MM.1S (cell line): ENCODE measurements at regions not wholly inside any gene's neighbourhood (a gene's known extent, or its start where the extent isn't known, plus 50 kb on each side); places are given as distances from the start of the nearest gene placed in this dataset.

Experiments
- DNase-seq: peaks from one replicate; pipeline ENCODE4 v3.0.0-alpha.2; 2015
- H2AFZ ChIP-seq: fragments of 300-600 bp; sonication (generic); 2 replicates; pipeline ENCODE4 v1.6.0; 2016; ENCODE audit warnings: antibody characterized with exemption, low read length
- H3F3A ChIP-seq: fragments of 300-600 bp; sonication (generic); 2 replicates; pipeline ENCODE4 v1.6.1; 2016; ENCODE audit warnings: mild to moderate bottlenecking, antibody characterized with exemption, low read length, moderate library complexity, mixed read lengths; ENCODE audit not compliant: insufficient read depth
- H3K27ac ChIP-seq: fragments of 300-600 bp; sonication (generic); 2 replicates; pipeline ENCODE4 v1.5.1; 2016; ENCODE audit warnings: mild to moderate bottlenecking, low read length
- H3K27me3 ChIP-seq: fragments of 300-600 bp; sonication (generic); replicated peaks from 2 replicates; pipeline ENCODE4 v1.6.0; 2016; ENCODE audit warnings: low read length; ENCODE audit not compliant: insufficient read depth
- H3K36me3 ChIP-seq: fragments of 300-600 bp; sonication (generic); replicated peaks from 2 replicates; pipeline ENCODE4 v1.6.1; 2016; ENCODE audit warnings: mild to moderate bottlenecking, low read length, mixed read lengths; ENCODE audit not compliant: insufficient read depth
- H3K4me1 ChIP-seq: fragments of 300-600 bp; sonication (generic); 2 replicates; pipeline ENCODE4 v1.6.1; 2016; ENCODE audit warnings: low read length, mixed read lengths
- H3K4me2 ChIP-seq: fragments of 300-600 bp; sonication (generic); 2 replicates; pipeline ENCODE4 v1.6.0; 2016; ENCODE audit warnings: low read depth, low read length
- H3K4me3 ChIP-seq: fragments of 300-600 bp; sonication (generic); 2 replicates; pipeline ENCODE4 v1.5.1; 2016; ENCODE audit warnings: low read length, mixed read lengths
- H3K79me2 ChIP-seq: fragments of 300-600 bp; sonication (generic); 2 replicates; pipeline ENCODE4 v1.6.1; 2016; ENCODE audit warnings: mixed run types, low read length, mixed read lengths
- H3K9ac ChIP-seq: fragments of 300-600 bp; sonication (generic); 2 replicates; pipeline ENCODE4 v1.6.1; 2016; ENCODE audit warnings: low read length, mixed read lengths
- H3K9me2 ChIP-seq: fragments of 300-600 bp; sonication (generic); replicated peaks from 2 replicates; pipeline ENCODE4 v1.6.1; 2016; ENCODE audit warnings: mild to moderate bottlenecking, low read length, mixed read lengths; ENCODE audit not compliant: insufficient read depth
- H3K9me3 ChIP-seq: fragments of 300-600 bp; sonication (generic); replicated peaks from 2 replicates; pipeline ENCODE4 v1.6.1; 2016; ENCODE audit warnings: mild to moderate bottlenecking, low read length, mixed read lengths; ENCODE audit not compliant: insufficient read depth
- H4K20me1 ChIP-seq: fragments of 300-600 bp; sonication (generic); 2 replicates; pipeline ENCODE4 v1.6.1; 2016; ENCODE audit warnings: mild to moderate bottlenecking, low read length, moderate library complexity, mixed read lengths; ENCODE audit not compliant: insufficient read depth
- CTCF ChIP-seq: fragments of 300-600 bp; sonication (generic); IDR thresholded peaks from 2 replicates; pipeline ENCODE4 v1.5.1; 2016; ENCODE audit warnings: antibody characterized with exemption, low read length, mixed read lengths
- EZH2 ChIP-seq: fragments of 300-600 bp; sonication (generic); optimal IDR thresholded peaks from 2 replicates; pipeline ENCODE3; 2017; ENCODE audit warnings: low read depth, mild to moderate bottlenecking, antibody characterized with exemption, low read length, mixed read lengths
- EZH2phosphoT487 ChIP-seq: fragments of 300-600 bp; sonication (generic); IDR thresholded peaks from 2 replicates; pipeline ENCODE4 v1.6.1; 2018; ENCODE audit warnings: antibody characterized with exemption, low read length

GRCh38 chr21:40938078-40938477 is 91.1 kb upstream of the DSCAM start:
- DNase-seq = no peak
- Histone ChIP-seq H3K9ac (no peak overlapping the region), H3K79me2 (no peaks in the 10 kb centered on the region), H3K27me3 (no peaks in the 10 kb centered on the region), H3K27ac (no peak overlapping the region), H3K36me3 (no peaks in the 10 kb centered on the region), H3K4me2 (no peak overlapping the region), H3K9me3 (no peaks in the 10 kb centered on the region), H4K20me1 (no peaks in the 10 kb centered on the region), H2AFZ (no peak overlapping the region), H3K4me1 (no peaks in the 10 kb centered on the region), H3K9me2 (no peaks in the 10 kb centered on the region), H3F3A (no peaks in the 10 kb centered on the region), H3K4me3 (no peak overlapping the region)
- TF ChIP-seq EZH2phosphoT487 (no peak), CTCF (no peak), EZH2 (no peak)

- TF ChIP-seq CTCF = no peak
- TF ChIP-seq EZH2 = no peak
- TF ChIP-seq EZH2phosphoT487 = no peak
- Histone ChIP-seq H3K4me1 (no peaks in the 10 kb centered on the region), H2AFZ (no peak overlapping the region), H4K20me1 (no peaks in the 10 kb centered on the region), H3K27me3 (no peaks in the 10 kb centered on the region), H3K4me3 (no peak overlapping the region), H3K9me2 (no peaks in the 10 kb centered on the region), H3K9ac (no peak overlapping the region), H3K36me3 (no peaks in the 10 kb centered on the region), H3K4me2 (no peak overlapping the region), H3K9me3 (no peaks in the 10 kb centered on the region), H3F3A (no peaks in the 10 kb centered on the region), H3K79me2 (no peaks in the 10 kb centered on the region), H3K27ac (no peak overlapping the region)
- no peak for DNase-seq
Observed at GRCh38 chr21:40938611-40939010, 91.7 kb upstream of the DSCAM start.

GRCh38 chr21:40947713-40948112 is 100.8 kb upstream of the DSCAM start:
- H4K20me1 ChIP-seq = no peaks in the 10 kb centered on the region
- H3K27me3 ChIP-seq = no peaks in the 10 kb centered on the region
- H3K4me3 ChIP-seq = no peak overlapping the region
- H3K79me2 ChIP-seq = no peaks in the 10 kb centered on the region
- H2AFZ ChIP-seq = no peak overlapping the region
- H3K9me2 ChIP-seq = no peaks in the 10 kb centered on the region
- no peak overlapping the region for H3K9ac ChIP-seq
- no peak for TF ChIP-seq CTCF
- no peak for TF ChIP-seq EZH2
- TF ChIP-seq EZH2phosphoT487 = no peak
- no peaks in the 10 kb centered on the region for H3K9me3 ChIP-seq
- H3K4me2 ChIP-seq = no peak overlapping the region
- DNase-seq = no peak
- H3K27ac ChIP-seq = no peak overlapping the region
- H3K36me3 ChIP-seq = no peaks in the 10 kb centered on the region
- H3K4me1 ChIP-seq = no peaks in the 10 kb centered on the region
- H3F3A ChIP-seq = no peaks in the 10 kb centered on the region
